NK-92 (cell line): ENCODE measurements at regions not wholly inside any gene's neighbourhood (a gene's known extent, or its start where the extent isn't known, plus 50 kb on each side); places are given as distances from the start of the nearest gene placed in this dataset.

Experiments
- DNase-seq: peaks from one replicate; lab custom pipeline; 2025; ENCODE audit not compliant: unreplicated experiment; lab: John Stamatoyannopoulos, UW

GRCh38 chr2:122830157-122830556, 1074.7 kb downstream of the TSN start:
- DNase-seq: no peak

- DNase-seq: no peak
Measured at GRCh38 chr2:122831649-122832048, 1076.2 kb downstream of the TSN start.

GRCh38 chr2:122843503-122843902, 1088.1 kb downstream of the TSN start:
- no peak for DNase-seq

GRCh38 chr2:122851161-122851560, 1095.7 kb downstream of the TSN start:
- no peak for DNase-seq

- DNase-seq: no peak
Measured at GRCh38 chr2:122851972-122852531, 1096.6 kb downstream of the TSN start.

GRCh38 chr2:122856696-122857095, 1101.2 kb downstream of the TSN start:
- no peak for DNase-seq

- no peak for DNase-seq
Measured at GRCh38 chr2:122858075-122858702, 1102.7 kb downstream of the TSN start.

- no peak for DNase-seq
Measured at GRCh38 chr2:122858813-122859212, 1103.4 kb downstream of the TSN start.

GRCh38 chr2:122859260-122859659, 1103.8 kb downstream of the TSN start:
- DNase-seq: no peak

GRCh38 chr2:122863532-122863931, 1108.1 kb downstream of the TSN start:
- no peak for DNase-seq

GRCh38 chr2:122864728-122865127, 1109.3 kb downstream of the TSN start:
- DNase-seq: no peak

- no peak for DNase-seq
Measured at GRCh38 chr2:122866095-122866494, 1110.6 kb downstream of the TSN start.

- DNase-seq: no peak
Measured at GRCh38 chr2:122867941-122868340, 1112.5 kb downstream of the TSN start.

GRCh38 chr2:122868646-122869275, 1113.3 kb downstream of the TSN start:
- no peak for DNase-seq

GRCh38 chr2:122873951-122874350, 1118.5 kb downstream of the TSN start:
- DNase-seq: no peak

GRCh38 chr2:122875091-122875865, 1119.8 kb downstream of the TSN start:
- no peak for DNase-seq

- DNase-seq: no peak
Measured at GRCh38 chr2:122883849-122884248, 1128.4 kb downstream of the TSN start.

GRCh38 chr2:122884889-122885288, 1129.4 kb downstream of the TSN start:
- no peak for DNase-seq

- DNase-seq: no peak
Measured at GRCh38 chr2:122885436-122885835, 1130.0 kb downstream of the TSN start.

GRCh38 chr2:122886479-122887145, 1131.2 kb downstream of the TSN start:
- DNase-seq: no peak

- DNase-seq: no peak
Measured at GRCh38 chr2:122899614-122900013, 1125.5 kb upstream of the CNTNAP5 start.
